Right lobe of liver (tissue), 4 donors: ENCODE measurements at regions not wholly inside any gene's neighbourhood (a gene's known extent, or its start where the extent isn't known, plus 50 kb on each side); places are given as distances from the start of the nearest gene placed in this dataset.

Experiments used
- POLR2A ChIP-seq: fragments of 450-650 bp; IDR thresholded peaks from one replicate; pipeline ENCODE4 v1.6.1; 2017; ENCODE audit warnings: antibody characterized with exemption, mild to moderate bottlenecking
- TF ChIP-seq, protein P1 (sequence below), 4 donors: fragments of 200-600 bp in 3 of 4; fragments of 450-650 bp in 1 of 4; IDR thresholded peaks; one replicate each; pipeline versions ENCODE4 v1.5.1 to v1.8.0; 2016 to 2022; ENCODE audit warnings: antibody characterized with exemption in 4 of 4, mild to moderate bottlenecking in 2 of 4
- donor health status: DM: no; HTN: no; CAD: no.
- donor health status: DM: no; HTN: no; CAD: no.
- donor health status: DM: no; HTN: yes; CAD: no.

DNA sequence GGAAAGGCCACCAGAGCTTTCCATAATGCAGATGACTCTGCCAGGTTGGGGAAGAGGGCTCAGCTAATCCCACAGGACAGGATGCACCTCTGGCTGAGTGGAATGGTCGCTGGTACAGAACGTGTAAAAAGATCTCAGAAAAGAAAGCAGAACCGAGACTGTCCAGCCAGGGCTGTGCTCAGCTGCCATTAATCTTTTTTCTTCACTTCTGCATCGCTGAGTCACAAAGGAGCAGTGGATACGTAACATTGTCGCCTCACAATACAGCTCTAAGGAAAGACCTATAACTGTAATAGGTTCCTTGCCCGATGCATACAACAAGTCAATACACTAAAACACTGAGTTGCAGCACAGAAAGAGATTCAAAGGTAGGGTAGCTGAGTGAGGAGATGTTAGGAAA, 354.2 kb downstream of the EN1 start:
- TF ChIP-seq, protein P1, sequence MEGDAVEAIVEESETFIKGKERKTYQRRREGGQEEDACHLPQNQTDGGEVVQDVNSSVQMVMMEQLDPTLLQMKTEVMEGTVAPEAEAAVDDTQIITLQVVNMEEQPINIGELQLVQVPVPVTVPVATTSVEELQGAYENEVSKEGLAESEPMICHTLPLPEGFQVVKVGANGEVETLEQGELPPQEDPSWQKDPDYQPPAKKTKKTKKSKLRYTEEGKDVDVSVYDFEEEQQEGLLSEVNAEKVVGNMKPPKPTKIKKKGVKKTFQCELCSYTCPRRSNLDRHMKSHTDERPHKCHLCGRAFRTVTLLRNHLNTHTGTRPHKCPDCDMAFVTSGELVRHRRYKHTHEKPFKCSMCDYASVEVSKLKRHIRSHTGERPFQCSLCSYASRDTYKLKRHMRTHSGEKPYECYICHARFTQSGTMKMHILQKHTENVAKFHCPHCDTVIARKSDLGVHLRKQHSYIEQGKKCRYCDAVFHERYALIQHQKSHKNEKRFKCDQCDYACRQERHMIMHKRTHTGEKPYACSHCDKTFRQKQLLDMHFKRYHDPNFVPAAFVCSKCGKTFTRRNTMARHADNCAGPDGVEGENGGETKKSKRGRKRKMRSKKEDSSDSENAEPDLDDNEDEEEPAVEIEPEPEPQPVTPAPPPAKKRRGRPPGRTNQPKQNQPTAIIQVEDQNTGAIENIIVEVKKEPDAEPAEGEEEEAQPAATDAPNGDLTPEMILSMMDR (IDR thresholded peaks at IDR 0.05), result no peak
- no peak for TF ChIP-seq POLR2A
